Right lobe of liver (tissue), 4 donors: ENCODE measurements at regions not wholly inside any gene's neighbourhood (a gene's known extent, or its start where the extent isn't known, plus 50 kb on each side); places are given as distances from the start of the nearest gene placed in this dataset.

ENCODE experiments used
- POLR2A ChIP-seq: fragments of 450-650 bp; IDR thresholded peaks from one replicate; pipeline ENCODE4 v1.6.1; 2017; ENCODE audit warnings: antibody characterized with exemption, mild to moderate bottlenecking
- TF ChIP-seq, protein P1 (sequence below), 4 donors: fragments of 200-600 bp in 3 of 4; fragments of 450-650 bp in 1 of 4; IDR thresholded peaks; one replicate each; pipeline versions ENCODE4 v1.5.1 to v1.8.0; 2016 to 2022; ENCODE audit warnings: antibody characterized with exemption in 4 of 4, mild to moderate bottlenecking in 2 of 4
- donor health status: DM: no; HTN: no; CAD: no.
- donor health status: DM: no; HTN: no; CAD: no.
- donor health status: DM: no; HTN: yes; CAD: no.

DNA sequence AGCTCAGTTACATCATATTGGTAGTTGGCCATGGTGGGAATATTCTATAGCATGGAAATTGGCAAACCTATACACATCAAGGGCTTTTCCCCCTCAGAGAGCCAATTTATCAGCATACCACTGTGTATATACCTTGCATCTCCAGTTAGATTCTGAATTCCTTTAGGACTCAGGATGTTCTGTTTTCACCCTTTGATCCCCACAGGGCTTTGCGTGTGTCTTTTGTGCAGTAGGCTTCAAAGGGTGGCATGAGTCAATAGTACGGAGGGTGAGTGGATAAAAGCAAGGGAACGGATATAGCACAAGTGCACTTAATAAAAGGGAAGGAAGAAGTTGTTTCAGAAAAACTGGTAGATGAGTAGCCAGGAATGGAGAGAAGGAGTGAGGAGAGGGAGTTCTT is 99.2 kb upstream of the RGMA start:
- no peak for TF ChIP-seq POLR2A
- TF ChIP-seq, protein P1, sequence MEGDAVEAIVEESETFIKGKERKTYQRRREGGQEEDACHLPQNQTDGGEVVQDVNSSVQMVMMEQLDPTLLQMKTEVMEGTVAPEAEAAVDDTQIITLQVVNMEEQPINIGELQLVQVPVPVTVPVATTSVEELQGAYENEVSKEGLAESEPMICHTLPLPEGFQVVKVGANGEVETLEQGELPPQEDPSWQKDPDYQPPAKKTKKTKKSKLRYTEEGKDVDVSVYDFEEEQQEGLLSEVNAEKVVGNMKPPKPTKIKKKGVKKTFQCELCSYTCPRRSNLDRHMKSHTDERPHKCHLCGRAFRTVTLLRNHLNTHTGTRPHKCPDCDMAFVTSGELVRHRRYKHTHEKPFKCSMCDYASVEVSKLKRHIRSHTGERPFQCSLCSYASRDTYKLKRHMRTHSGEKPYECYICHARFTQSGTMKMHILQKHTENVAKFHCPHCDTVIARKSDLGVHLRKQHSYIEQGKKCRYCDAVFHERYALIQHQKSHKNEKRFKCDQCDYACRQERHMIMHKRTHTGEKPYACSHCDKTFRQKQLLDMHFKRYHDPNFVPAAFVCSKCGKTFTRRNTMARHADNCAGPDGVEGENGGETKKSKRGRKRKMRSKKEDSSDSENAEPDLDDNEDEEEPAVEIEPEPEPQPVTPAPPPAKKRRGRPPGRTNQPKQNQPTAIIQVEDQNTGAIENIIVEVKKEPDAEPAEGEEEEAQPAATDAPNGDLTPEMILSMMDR (IDR thresholded peaks at IDR 0.05), result no peak
